ENCODE measurements at regions not wholly inside any gene's neighbourhood (a gene's known extent, or its start where the extent isn't known, plus 50 kb on each side); places are given as distances from the start of the nearest gene placed in this dataset.

DNA sequence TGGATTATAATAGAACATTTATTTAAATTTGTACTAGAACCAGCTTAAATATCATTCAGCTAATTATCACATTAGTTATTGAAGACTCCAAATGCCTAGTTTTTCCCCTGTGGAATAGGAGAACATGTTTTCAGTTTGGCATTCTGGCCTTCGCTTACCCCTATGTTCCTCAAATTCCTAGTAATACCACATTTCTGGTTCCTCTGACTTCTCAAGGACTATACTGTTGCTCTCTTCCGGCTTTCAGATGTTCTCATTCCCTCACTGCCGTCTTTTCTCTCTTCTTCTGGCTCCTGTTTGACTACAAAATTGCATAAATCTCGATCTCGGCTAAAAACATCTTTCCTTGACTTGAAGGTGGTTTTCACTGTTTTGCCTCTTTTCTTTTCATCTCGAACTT lies 71.8 kb upstream of the KHDRBS2 start (continued):
- TF ChIP-seq BDP1 (IDR thresholded peaks at IDR 0.05; ENCODE audit: insufficient read depth, insufficient read length): no peak
- no peak for TF ChIP-seq EP300 (IDR thresholded peaks at IDR 0.05; ENCODE audit: low read length)
- no peak for TF ChIP-seq BRD9 (IDR thresholded peaks at IDR 0.05; ENCODE audit: low read depth, partially characterized antibody)
- no peak for TF ChIP-seq ZNF133 (CRISPR knock-in tag; IDR thresholded peaks at IDR 0.05)
- TF ChIP-seq, protein P1, sequence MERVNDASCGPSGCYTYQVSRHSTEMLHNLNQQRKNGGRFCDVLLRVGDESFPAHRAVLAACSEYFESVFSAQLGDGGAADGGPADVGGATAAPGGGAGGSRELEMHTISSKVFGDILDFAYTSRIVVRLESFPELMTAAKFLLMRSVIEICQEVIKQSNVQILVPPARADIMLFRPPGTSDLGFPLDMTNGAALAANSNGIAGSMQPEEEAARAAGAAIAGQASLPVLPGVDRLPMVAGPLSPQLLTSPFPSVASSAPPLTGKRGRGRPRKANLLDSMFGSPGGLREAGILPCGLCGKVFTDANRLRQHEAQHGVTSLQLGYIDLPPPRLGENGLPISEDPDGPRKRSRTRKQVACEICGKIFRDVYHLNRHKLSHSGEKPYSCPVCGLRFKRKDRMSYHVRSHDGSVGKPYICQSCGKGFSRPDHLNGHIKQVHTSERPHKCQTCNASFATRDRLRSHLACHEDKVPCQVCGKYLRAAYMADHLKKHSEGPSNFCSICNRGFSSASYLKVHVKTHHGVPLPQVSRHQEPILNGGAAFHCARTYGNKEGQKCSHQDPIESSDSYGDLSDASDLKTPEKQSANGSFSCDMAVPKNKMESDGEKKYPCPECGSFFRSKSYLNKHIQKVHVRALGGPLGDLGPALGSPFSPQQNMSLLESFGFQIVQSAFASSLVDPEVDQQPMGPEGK (CRISPR knock-in tag; IDR thresholded peaks at IDR 0.05; ENCODE audit: borderline replicate concordance): no peak
- TF ChIP-seq NFE2 (IDR thresholded peaks at IDR 0.05; ENCODE audit: low read depth): no peak
- no peak for TF ChIP-seq HMG20A (CRISPR knock-in tag; conservative IDR thresholded peaks at IDR 0.05)
- no peak for TF ChIP-seq PRPF4 (IDR thresholded peaks at IDR 0.05; ENCODE audit: insufficient read depth, low read depth, low read length, poor library complexity, severe bottlenecking)
- TF ChIP-seq BRF1 (IDR thresholded peaks at IDR 0.05; ENCODE audit: borderline replicate concordance, extremely low read depth, insufficient read length): no peak

DNA sequence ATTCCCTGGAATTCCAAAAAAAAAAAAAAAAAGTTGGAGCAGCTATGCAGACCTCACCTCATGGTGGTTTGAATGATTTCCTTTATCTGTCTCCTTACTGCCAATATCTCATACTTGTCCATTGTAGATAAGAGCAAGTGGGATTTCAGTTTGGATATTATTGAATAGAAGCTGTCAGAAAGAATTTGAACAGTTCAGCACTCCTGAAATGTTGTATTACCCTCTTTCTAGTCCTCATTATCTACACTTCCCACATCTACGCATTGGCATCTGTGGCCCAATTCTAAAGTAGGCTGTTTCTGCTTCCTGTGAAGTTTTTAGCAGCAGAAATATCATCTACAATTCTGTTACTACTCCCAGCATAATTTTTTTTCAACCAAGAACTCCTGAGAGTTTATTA lies 68.2 kb upstream of the KHDRBS2 start:
- intact Hi-C loops (cut with micrococcal nuclease): no loop called here
- no peak overlapping the region for H3K9ac ChIP-seq (ENCODE audit: insufficient read depth in 1 of 2, low read depth in 2 of 2, low read length in 2 of 2)
- H3K27me3 ChIP-seq (ENCODE audit: control insufficient read depth in 2 of 2, insufficient read depth in 2 of 2, low read length in 2 of 2): no peaks in the 10 kb centered on the region
- no peak overlapping the region for H2AFZ ChIP-seq (ENCODE audit: low read depth, low read length)
- CTCF ChIA-PET (ENCODE audit: low intra/inter-chr PET ratio): no interaction called here
- in situ Hi-C loops (cut with MboI): no loop called here
- H3K9me1 ChIP-seq (ENCODE audit: control insufficient read depth, insufficient read depth, low read length): no peaks in the 10 kb centered on the region
- H3K4me1 ChIP-seq (replicated peaks in 1 of 2; ENCODE audit: control insufficient read depth in 2 of 2, insufficient read depth in 2 of 2, low read length in 2 of 2): no peaks in the 10 kb centered on the region
- DNase-seq (ENCODE audit: extremely low read depth in 1 of 4, low spot score in 3 of 4) (no peak), ATAC-seq (no peak), FAIRE-seq (no peak)
- no peaks in the 10 kb centered on the region for H3K36me3 ChIP-seq (ENCODE audit: control insufficient read depth, insufficient read depth, low read length)
- 0 out of 2 replicates have a peak, but pooled peaks cover 1% of the 10 kb centered on the region for H3K9me3 ChIP-seq (replicated peaks; ENCODE audit: control insufficient read depth, insufficient read depth, low read depth, low read length)
- no peak overlapping the region for H3K4me3 ChIP-seq
- no peak overlapping the region for H3K27ac ChIP-seq (ENCODE audit: extremely low read depth, low read depth, low read length)
- 0% methylated on average over 1 of the region's 1 CpG for WGBS (ENCODE audit: insufficient coverage, low coverage, missing lambda C conversion rate)
- no peak overlapping the region for H3K4me2 ChIP-seq (ENCODE audit: insufficient read depth, low read length)
- POLR2A ChIA-PET: no interaction called here
- no peaks in the 10 kb centered on the region for H4K20me1 ChIP-seq (replicated peaks; ENCODE audit: control insufficient read depth, insufficient read depth, low read length)
- no peaks in the 10 kb centered on the region for H3K79me2 ChIP-seq (ENCODE audit: control insufficient read depth, insufficient read depth, low read length)
- no TSS peak for BruUV-seq (replicated peaks)
- TF ChIP-seq, protein P2, sequence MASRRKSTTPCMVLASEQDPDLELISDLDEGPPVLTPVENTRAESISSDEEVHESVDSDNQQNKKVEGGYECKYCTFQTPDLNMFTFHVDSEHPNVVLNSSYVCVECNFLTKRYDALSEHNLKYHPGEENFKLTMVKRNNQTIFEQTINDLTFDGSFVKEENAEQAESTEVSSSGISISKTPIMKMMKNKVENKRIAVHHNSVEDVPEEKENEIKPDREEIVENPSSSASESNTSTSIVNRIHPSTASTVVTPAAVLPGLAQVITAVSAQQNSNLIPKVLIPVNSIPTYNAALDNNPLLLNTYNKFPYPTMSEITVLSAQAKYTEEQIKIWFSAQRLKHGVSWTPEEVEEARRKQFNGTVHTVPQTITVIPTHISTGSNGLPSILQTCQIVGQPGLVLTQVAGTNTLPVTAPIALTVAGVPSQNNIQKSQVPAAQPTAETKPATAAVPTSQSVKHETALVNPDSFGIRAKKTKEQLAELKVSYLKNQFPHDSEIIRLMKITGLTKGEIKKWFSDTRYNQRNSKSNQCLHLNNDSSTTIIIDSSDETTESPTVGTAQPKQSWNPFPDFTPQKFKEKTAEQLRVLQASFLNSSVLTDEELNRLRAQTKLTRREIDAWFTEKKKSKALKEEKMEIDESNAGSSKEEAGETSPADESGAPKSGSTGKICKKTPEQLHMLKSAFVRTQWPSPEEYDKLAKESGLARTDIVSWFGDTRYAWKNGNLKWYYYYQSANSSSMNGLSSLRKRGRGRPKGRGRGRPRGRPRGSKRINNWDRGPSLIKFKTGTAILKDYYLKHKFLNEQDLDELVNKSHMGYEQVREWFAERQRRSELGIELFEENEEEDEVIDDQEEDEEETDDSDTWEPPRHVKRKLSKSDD (conservative IDR thresholded peaks at IDR 0.05; ENCODE audit: low read length): no peak
- TF ChIP-seq ZNF717 (CRISPR knock-in tag; IDR thresholded peaks at IDR 0.05) (no peak), KDM4B (IDR thresholded peaks at IDR 0.05; ENCODE audit: borderline replicate concordance in 2 of 2, low read depth in 1 of 2) (no peak), ZNF253 (CRISPR knock-in tag; conservative IDR thresholded peaks at IDR 0.05) (no peak), SAP30 (IDR thresholded peaks at IDR 0.05; ENCODE audit: borderline replicate concordance, insufficient read depth, low read depth, low read length, poor library complexity, severe bottlenecking) (no peak), NFXL1 (CRISPR knock-in tag; IDR thresholded peaks at IDR 0.05) (no peak)
- TF ChIP-seq, protein P3, sequence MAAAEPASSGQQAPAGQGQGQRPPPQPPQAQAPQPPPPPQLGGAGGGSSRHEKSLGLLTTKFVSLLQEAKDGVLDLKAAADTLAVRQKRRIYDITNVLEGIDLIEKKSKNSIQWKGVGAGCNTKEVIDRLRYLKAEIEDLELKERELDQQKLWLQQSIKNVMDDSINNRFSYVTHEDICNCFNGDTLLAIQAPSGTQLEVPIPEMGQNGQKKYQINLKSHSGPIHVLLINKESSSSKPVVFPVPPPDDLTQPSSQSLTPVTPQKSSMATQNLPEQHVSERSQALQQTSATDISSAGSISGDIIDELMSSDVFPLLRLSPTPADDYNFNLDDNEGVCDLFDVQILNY (CRISPR knock-in tag; IDR thresholded peaks at IDR 0.05): no peak

Measured in K562 (cell line).